Choroid plexus epithelial cell (primary cell): ENCODE measurements at regions not wholly inside any gene's neighbourhood (a gene's known extent, or its start where the extent isn't known, plus 50 kb on each side); places are given as distances from the start of the nearest gene placed in this dataset.

Experiments
- DNase-seq: peaks from one replicate; pipeline ENCODE4 v3.0.0-alpha.2; 2010; ENCODE audit warnings: low read depth
- H3K4me3 ChIP-seq: 2 replicates; pipeline ENCODE4 v1.5.1; 2011; ENCODE audit warnings: low read depth, mild to moderate bottlenecking, control low read depth, low read length, moderate library complexity
- TF ChIP-seq, protein P1 (sequence below): conservative IDR thresholded peaks from 2 replicates; pipeline ENCODE4 v1.5.1; 2011; ENCODE audit warnings: low read depth, mild to moderate bottlenecking, control low read depth, inconsistent platforms, low read length, moderate library complexity

DNA sequence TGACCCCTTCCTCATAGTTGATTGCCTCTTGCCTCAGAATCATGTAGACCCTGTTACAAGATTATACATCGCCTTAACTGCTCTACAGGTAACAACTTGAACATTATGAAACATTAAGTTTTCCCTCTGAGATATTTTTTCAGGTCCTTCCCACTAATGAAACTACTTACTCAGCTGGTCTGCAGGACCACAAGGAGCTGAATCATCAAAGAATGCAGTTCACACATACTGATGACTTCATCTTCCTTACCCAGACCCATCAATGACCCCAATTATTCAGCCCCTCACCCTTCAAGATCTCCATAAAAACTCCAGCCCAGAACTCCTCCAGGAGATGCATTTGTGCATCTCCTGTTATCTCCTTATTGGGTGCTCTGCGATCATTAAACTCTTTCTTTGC is 720.9 kb downstream of the RAPGEF2 start:
- H3K4me3 ChIP-seq: no peak overlapping the region
- TF ChIP-seq, protein P1, sequence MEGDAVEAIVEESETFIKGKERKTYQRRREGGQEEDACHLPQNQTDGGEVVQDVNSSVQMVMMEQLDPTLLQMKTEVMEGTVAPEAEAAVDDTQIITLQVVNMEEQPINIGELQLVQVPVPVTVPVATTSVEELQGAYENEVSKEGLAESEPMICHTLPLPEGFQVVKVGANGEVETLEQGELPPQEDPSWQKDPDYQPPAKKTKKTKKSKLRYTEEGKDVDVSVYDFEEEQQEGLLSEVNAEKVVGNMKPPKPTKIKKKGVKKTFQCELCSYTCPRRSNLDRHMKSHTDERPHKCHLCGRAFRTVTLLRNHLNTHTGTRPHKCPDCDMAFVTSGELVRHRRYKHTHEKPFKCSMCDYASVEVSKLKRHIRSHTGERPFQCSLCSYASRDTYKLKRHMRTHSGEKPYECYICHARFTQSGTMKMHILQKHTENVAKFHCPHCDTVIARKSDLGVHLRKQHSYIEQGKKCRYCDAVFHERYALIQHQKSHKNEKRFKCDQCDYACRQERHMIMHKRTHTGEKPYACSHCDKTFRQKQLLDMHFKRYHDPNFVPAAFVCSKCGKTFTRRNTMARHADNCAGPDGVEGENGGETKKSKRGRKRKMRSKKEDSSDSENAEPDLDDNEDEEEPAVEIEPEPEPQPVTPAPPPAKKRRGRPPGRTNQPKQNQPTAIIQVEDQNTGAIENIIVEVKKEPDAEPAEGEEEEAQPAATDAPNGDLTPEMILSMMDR: no peak

DNA sequence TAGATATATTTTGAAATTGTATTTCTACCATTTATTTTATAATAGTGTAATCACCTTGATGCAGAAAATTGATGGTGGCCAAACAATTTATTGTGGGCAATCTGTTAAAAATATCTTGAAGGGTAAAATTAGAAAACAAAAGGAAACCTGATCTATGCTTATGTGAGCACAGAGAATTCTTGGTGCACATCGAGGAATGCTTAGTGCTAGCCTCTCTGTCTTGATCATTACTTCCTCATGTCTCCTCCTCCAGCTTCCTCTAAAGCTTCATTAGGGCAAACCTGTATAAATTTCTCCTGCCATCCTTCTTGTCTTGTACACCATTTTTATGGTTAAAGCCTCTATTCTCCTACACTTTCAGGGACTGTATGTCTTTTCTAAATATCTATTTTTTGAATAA is 725.8 kb downstream of the RAPGEF2 start:
- DNase-seq: no peak
- TF ChIP-seq, protein P1: no peak
- H3K4me3 ChIP-seq: no peak overlapping the region

More for the DNA sequence above, 720.9 kb downstream of the RAPGEF2 start:
- DNase-seq: peak; percentile 28

DNA sequence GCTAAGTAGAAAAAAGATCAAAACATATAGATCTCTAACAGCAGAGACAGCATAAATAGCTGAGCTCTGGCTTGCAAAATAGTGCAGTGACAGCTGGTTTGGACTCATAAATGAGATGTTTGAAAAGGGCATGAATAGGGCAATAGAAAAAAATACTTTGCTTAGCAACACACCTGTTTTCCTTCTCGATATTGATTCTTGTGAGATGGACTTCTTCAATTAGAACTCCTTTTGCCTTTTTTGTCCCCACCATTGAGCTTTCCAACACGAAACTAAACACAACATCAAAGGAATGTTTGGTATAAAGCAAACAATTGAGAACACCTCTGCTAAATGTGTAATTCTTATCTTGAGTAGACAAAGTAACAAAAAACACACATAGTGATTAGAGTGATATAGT is 726.3 kb downstream of the RAPGEF2 start:
- H3K4me3 ChIP-seq: no peak overlapping the region
- TF ChIP-seq, protein P1: no peak
- no peak for DNase-seq

DNA sequence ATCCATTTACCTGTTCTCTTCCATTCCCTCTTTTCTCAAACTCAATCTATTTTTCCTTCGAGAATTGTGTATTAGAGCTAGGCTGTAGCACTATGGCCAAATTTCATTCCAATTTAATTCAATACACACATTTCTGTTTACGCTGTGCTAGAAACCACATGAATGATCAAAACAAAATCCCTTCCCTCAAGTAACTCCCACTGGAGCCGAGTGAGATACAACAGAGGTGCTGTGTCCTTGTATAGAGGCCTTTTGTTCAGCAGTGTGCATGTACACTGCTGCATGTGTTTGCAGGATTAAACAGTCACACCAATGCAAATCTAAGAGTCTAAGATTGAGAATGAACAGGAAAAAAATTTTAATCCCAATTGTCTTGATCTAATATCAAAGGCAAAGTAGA is 734.2 kb downstream of the RAPGEF2 start:
- H3K4me3 ChIP-seq: no peak overlapping the region
- TF ChIP-seq, protein P1: no peak
- no peak for DNase-seq

DNA sequence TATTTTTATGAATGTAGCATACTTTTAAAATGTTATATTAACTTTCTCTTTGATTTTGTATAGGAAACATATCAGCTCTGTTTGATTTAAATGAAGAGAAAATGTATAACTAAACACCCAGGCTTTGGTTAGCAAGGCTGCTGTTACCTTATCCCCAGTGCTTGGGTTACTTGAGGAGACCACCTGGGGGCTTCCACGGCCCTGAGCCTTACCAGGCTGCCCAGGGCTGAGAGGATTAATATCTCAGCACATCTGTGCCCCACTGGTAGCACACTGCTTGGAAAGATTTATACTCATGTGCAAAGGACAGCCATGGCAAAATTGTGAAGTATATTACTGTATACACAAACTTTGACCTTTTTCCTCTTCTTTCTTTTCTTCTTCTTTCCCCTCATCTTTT is 752.9 kb downstream of the RAPGEF2 start:
- DNase-seq: no peak
- TF ChIP-seq, protein P1: no peak
- no peak overlapping the region for H3K4me3 ChIP-seq

DNA sequence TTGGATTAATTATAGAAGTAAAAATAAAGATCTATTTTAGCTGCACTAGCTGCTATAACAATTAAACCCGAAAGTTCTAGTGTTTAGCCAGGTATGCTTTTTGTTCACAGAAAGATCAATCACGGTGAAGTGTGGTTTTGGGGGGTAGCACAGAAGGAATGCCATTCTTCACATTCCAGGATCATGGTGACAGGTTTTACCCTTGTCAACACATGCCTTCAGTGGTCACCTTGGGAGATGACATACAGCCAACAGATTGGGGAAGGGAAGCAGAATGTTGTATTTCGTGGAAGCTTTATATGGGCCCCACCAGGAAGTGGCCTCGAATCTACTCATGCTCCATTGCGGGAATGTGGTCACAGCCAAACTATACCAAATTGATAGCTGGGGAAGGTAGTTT is 753.6 kb downstream of the RAPGEF2 start:
- TF ChIP-seq, protein P1: no peak
- no peak for DNase-seq
- H3K4me3 ChIP-seq: no peak overlapping the region

DNA sequence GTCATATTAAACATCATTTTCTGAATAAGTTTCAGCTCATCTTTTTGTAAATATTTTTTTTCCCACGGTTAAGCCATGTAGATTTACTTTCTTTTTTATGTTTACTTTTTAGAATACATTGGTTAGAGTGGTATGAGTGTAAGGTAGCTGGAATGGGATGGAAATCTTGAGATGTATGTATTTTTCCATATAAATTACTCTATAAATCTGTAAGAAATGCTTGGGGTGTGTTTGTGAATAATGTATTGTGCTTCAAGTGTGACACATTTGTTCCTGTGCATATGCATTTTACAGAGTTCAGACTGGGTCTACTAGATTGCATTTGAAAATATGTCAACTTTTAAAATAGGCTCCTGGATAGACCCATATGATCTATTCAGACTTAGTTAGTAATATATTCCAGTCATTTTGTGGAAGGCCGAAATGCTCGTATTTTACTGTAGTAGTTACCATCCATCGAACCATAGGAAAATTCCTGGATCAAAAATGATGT is 756.8 kb downstream of the RAPGEF2 start:
- DNase-seq: no peak
- TF ChIP-seq, protein P1: no peak

More for the DNA sequence above, 756.8 kb downstream of the RAPGEF2 start:
- H3K4me3 ChIP-seq: no peak overlapping the region
